Skin of body (tissue), 1 donor: ENCODE measurements at regions not wholly inside any gene's neighbourhood (a gene's known extent, or its start where the extent isn't known, plus 50 kb on each side); places are given as distances from the start of the nearest gene placed in this dataset.
A peak's percentile ranks its signal among the peaks of the same experiment; 100 is the strongest.
"Not testable (repeated sequence)": the region's sequence is repeated elsewhere in the genome, so short reads cannot be mapped to it uniquely, and the experiment has no call there.

Source experiments
- DNase-seq: peaks from one replicate; lab custom pipeline; 2025; lab: John Stamatoyannopoulos, UW

GRCh38 chr16:26386096-26386495 is 680.6 kb upstream of the C16orf82 start:
- no peak for DNase-seq

- DNase-seq = no peak
Observed at GRCh38 chr16:26391833-26392232, 674.9 kb upstream of the C16orf82 start.

GRCh38 chr16:26394409-26394808 is 672.3 kb upstream of the C16orf82 start:
- no peak for DNase-seq

- DNase-seq = no peak
Observed at GRCh38 chr16:26395700-26396099, 671.0 kb upstream of the C16orf82 start.

GRCh38 chr16:26396511-26397235 is 670.1 kb upstream of the C16orf82 start:
- DNase-seq = no peak

- no peak for DNase-seq
Observed at GRCh38 chr16:26413780-26414179, 652.9 kb upstream of the C16orf82 start.

- not testable (repeated sequence) for DNase-seq
Observed at GRCh38 chr16:26419458-26419857, 647.3 kb upstream of the C16orf82 start.

GRCh38 chr16:26430618-26431017 is 636.1 kb upstream of the C16orf82 start:
- DNase-seq = no peak

- DNase-seq = no peak
Observed at GRCh38 chr16:26433807-26434206, 632.9 kb upstream of the C16orf82 start.

- no peak for DNase-seq
Observed at GRCh38 chr16:26441178-26441577, 625.5 kb upstream of the C16orf82 start.

GRCh38 chr16:26442321-26442720 is 624.4 kb upstream of the C16orf82 start:
- no peak for DNase-seq

GRCh38 chr16:26447570-26447969 is 619.2 kb upstream of the C16orf82 start:
- no peak for DNase-seq

- no peak for DNase-seq
Observed at GRCh38 chr16:26453215-26453614, 613.5 kb upstream of the C16orf82 start.

- DNase-seq = no peak
Observed at GRCh38 chr16:26454102-26454501, 612.6 kb upstream of the C16orf82 start.

GRCh38 chr16:26456074-26456473 is 610.7 kb upstream of the C16orf82 start:
- no peak for DNase-seq

- DNase-seq = no peak
Observed at GRCh38 chr16:26457095-26457494, 609.6 kb upstream of the C16orf82 start.

GRCh38 chr16:26457882-26458281 is 608.8 kb upstream of the C16orf82 start:
- no peak for DNase-seq

- DNase-seq = no peak
Observed at GRCh38 chr16:26464576-26465266, 602.0 kb upstream of the C16orf82 start.

- not testable (repeated sequence) for DNase-seq
Observed at GRCh38 chr16:26474405-26474804, 592.3 kb upstream of the C16orf82 start.

GRCh38 chr16:26475596-26475995 is 591.1 kb upstream of the C16orf82 start:
- DNase-seq = peak; percentile 70

- no peak for DNase-seq
Observed at GRCh38 chr16:26491101-26491670, 575.5 kb upstream of the C16orf82 start.

GRCh38 chr16:26491962-26492361 is 574.8 kb upstream of the C16orf82 start:
- no peak for DNase-seq

GRCh38 chr16:26493751-26494150 is 573.0 kb upstream of the C16orf82 start:
- no peak for DNase-seq
